Glutamatergic neuron (in vitro differentiated cells): ENCODE measurements at regions not wholly inside any gene's neighbourhood (a gene's known extent, or its start where the extent isn't known, plus 50 kb on each side); places are given as distances from the start of the nearest gene placed in this dataset.

ENCODE experiments used
- DNase-seq: peaks from one replicate; pipeline ENCODE4 v3.0.0; 2022
- H3K27ac Mint-ChIP-seq: one replicate; pipeline ENCODE4 v1.8.0; 2020; ENCODE audit warnings: mild to moderate bottlenecking, mixed read lengths, inconsistent platforms; ENCODE audit not compliant: unreplicated experiment
- H3K27me3 Mint-ChIP-seq: one replicate; pipeline ENCODE4 v1.8.0; 2020; ENCODE audit warnings: mild to moderate bottlenecking, moderate library complexity, mixed read lengths, inconsistent platforms; ENCODE audit not compliant: unreplicated experiment
- H3K36me3 Mint-ChIP-seq: one replicate; pipeline ENCODE4 v1.8.0; 2020; ENCODE audit warnings: mild to moderate bottlenecking, mixed read lengths, inconsistent platforms; ENCODE audit not compliant: unreplicated experiment
- H3K4me1 Mint-ChIP-seq: one replicate; pipeline ENCODE4 v1.8.0; 2020; ENCODE audit warnings: mild to moderate bottlenecking, low read depth, mixed read lengths, inconsistent platforms; ENCODE audit not compliant: unreplicated experiment
- H3K4me3 Mint-ChIP-seq: one replicate; pipeline ENCODE4 v1.8.0; 2020; ENCODE audit warnings: mild to moderate bottlenecking, mixed read lengths, inconsistent platforms; ENCODE audit not compliant: unreplicated experiment
- H3K9me3 Mint-ChIP-seq: one replicate; pipeline ENCODE4 v1.8.0; 2020; ENCODE audit warnings: mild to moderate bottlenecking, moderate library complexity, mixed read lengths, inconsistent platforms; ENCODE audit not compliant: unreplicated experiment
- CTCF ChIP-seq: fragments of 200-600 bp; sonication (generic); IDR thresholded peaks from one replicate; pipeline ENCODE4 v1.5.0; 2021; ENCODE audit not compliant: partially characterized antibody, unreplicated experiment

DNA sequence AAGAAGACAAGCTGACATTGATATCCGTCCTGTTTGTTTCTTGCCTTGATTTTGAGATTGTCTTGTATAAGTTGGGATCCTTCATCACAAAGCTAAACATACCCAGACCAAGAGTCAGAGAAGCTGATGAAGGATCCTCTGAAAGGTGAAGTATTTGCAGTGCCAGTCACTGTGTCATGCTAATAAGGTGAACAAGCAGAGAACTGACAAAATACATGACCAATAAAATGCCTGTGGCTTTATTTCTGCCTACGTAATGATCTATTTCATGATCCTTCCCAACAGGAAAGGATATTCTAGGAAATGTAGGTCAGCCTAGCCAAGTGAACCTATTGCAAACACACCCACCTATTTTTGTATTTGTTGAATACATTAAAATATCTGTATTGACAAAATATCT lies 351.3 kb upstream of the CDH9 start:
- no peak overlapping the region for H3K27ac Mint-ChIP-seq
- H3K36me3 Mint-ChIP-seq: no peaks in the 10 kb centered on the region
- no peak for TF ChIP-seq CTCF
- no peak for DNase-seq
- no peak overlapping the region for H3K4me3 Mint-ChIP-seq
- no peaks in the 10 kb centered on the region for H3K27me3 Mint-ChIP-seq
- H3K9me3 Mint-ChIP-seq: no peaks in the 10 kb centered on the region
- no peaks in the 10 kb centered on the region for H3K4me1 Mint-ChIP-seq

GRCh38 chr5:27388755-27389154 lies 350.4 kb upstream of the CDH9 start:
- H3K9me3 Mint-ChIP-seq: no peaks in the 10 kb centered on the region

GRCh38 chr5:27387535-27388073 lies 349.2 kb upstream of the CDH9 start:
- Mint-ChIP-seq H3K36me3 (no peaks in the 10 kb centered on the region), H3K4me1 (no peaks in the 10 kb centered on the region), H3K4me3 (no peak overlapping the region), H3K9me3 (no peaks in the 10 kb centered on the region), H3K27ac (no peak overlapping the region), H3K27me3 (no peaks in the 10 kb centered on the region)
- DNase-seq: no peak
- TF ChIP-seq CTCF: no peak

More at GRCh38 chr5:27388755-27389154, 350.4 kb upstream of the CDH9 start:
- no peak for TF ChIP-seq CTCF
- H3K27ac Mint-ChIP-seq: no peak overlapping the region
- no peak for DNase-seq
- H3K4me3 Mint-ChIP-seq: no peak overlapping the region
- H3K27me3 Mint-ChIP-seq: no peaks in the 10 kb centered on the region
- no peaks in the 10 kb centered on the region for H3K36me3 Mint-ChIP-seq
- no peaks in the 10 kb centered on the region for H3K4me1 Mint-ChIP-seq

- no peaks in the 10 kb centered on the region for H3K36me3 Mint-ChIP-seq
- TF ChIP-seq CTCF: no peak
- DNase-seq: no peak
- H3K9me3 Mint-ChIP-seq: no peaks in the 10 kb centered on the region
- no peak overlapping the region for H3K27ac Mint-ChIP-seq
- H3K27me3 Mint-ChIP-seq: no peaks in the 10 kb centered on the region
- H3K4me1 Mint-ChIP-seq: peaks cover 1% of the 10 kb centered on the region
- H3K4me3 Mint-ChIP-seq: no peak overlapping the region
These were observed 343.3 kb upstream of the CDH9 start for GRCh38 chr5:27381686-27382085.

DNA sequence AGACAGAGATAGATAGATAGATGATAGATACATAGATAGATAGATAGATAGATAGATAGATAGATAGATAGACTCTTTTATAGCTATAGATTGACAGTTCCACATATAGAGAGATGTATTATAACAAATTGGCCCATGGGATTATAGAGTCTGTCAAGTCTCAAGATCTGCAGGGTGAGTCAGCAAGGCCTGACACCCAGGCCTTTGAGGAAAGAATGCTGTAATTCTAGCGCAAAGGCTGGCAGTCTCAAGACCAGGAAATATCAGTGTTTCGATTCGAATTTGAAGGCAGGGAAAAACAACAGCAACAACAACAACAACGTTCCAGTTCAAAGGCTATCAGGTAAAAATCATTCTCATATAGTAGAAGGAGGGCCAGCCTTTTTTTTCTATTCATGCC lies 339.2 kb upstream of the CDH9 start:
- no peaks in the 10 kb centered on the region for H3K9me3 Mint-ChIP-seq
- H3K36me3 Mint-ChIP-seq: no peaks in the 10 kb centered on the region
- H3K27me3 Mint-ChIP-seq: no peaks in the 10 kb centered on the region
- H3K27ac Mint-ChIP-seq: no peak overlapping the region
- TF ChIP-seq CTCF: no peak
- H3K4me3 Mint-ChIP-seq: no peak overlapping the region
- peaks cover 1% of the 10 kb centered on the region for H3K4me1 Mint-ChIP-seq
- DNase-seq: no peak
